ENCODE measurements at regions not wholly inside any gene's neighbourhood (a gene's known extent, or its start where the extent isn't known, plus 50 kb on each side); places are given as distances from the start of the nearest gene placed in this dataset.

DNA sequence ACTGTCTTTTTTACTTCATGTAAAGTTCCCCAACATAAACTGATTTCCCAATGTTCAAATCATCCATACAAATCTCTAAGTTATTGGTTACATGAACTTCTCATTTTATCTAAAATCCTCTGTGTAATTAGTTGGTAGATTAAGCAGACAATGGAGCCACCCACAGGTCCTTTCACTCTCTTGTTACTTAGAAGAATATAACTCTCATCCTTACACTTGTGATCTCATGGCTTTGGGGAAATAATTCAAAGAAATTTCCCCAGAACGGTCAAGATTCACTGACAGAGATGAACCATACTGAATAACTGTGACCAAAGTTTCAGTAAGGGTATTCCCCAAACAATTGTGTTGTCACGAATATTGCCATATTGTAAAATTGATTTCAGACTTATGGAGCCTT, 1102.6 kb upstream of the EPHA6 start:
- TF ChIP-seq, protein P1, sequence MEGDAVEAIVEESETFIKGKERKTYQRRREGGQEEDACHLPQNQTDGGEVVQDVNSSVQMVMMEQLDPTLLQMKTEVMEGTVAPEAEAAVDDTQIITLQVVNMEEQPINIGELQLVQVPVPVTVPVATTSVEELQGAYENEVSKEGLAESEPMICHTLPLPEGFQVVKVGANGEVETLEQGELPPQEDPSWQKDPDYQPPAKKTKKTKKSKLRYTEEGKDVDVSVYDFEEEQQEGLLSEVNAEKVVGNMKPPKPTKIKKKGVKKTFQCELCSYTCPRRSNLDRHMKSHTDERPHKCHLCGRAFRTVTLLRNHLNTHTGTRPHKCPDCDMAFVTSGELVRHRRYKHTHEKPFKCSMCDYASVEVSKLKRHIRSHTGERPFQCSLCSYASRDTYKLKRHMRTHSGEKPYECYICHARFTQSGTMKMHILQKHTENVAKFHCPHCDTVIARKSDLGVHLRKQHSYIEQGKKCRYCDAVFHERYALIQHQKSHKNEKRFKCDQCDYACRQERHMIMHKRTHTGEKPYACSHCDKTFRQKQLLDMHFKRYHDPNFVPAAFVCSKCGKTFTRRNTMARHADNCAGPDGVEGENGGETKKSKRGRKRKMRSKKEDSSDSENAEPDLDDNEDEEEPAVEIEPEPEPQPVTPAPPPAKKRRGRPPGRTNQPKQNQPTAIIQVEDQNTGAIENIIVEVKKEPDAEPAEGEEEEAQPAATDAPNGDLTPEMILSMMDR (IDR thresholded peaks at IDR 0.05), result no peak
- no peak for ATAC-seq
- no peaks in the 10 kb centered on the region for H3K4me1 ChIP-seq
- 47 to 62% (median 62%) methylated on average over 2 of the region's 2 CpGs for WGBS, 3 donors
- H3K9me3 ChIP-seq, result no peaks in the 10 kb centered on the region
- no peaks in the 10 kb centered on the region for H3K27me3 ChIP-seq (ENCODE audit: insufficient read depth in 3 of 3, low read length in 2 of 3)
- H3K4me3 ChIP-seq, result no peak overlapping the region
- H3K36me3 ChIP-seq (ENCODE audit: insufficient read depth in 1 of 2, low read depth in 1 of 2), result no peaks in the 10 kb centered on the region
- H3K27ac ChIP-seq, result no peak overlapping the region
- intact Hi-C loops (cut with DNase I), result no loop called here
- DNase-seq, result no peak

DNA sequence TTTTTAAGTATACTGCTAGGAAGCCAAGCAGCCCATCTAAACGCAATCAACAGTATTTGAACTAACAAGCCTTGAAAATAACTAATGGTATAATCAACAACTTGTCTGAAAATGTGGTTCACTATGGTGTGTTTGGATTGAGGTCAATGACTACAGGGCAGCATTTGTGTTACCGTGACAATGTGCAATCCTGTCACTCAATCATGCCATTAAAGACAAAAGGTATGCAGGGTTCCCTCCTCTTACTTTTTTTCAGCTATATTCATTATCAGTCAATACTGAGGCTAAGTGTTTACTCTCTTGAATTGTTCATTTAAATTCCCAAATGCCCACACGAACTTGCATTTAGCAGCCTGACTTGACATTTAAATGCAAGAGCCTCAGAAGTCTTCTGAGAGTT, 1099.3 kb upstream of the EPHA6 start:
- TF ChIP-seq, protein P1 (IDR thresholded peaks at IDR 0.05), result no peak
- H3K4me3 ChIP-seq, result no peak overlapping the region
- intact Hi-C loops (cut with DNase I), result no loop called here
- no peaks in the 10 kb centered on the region for H3K36me3 ChIP-seq (ENCODE audit: insufficient read depth in 1 of 2, low read depth in 1 of 2)
- ATAC-seq (no peak), DNase-seq (no peak)
- WGBS, 3 donors, result 44 to 55% (median 46%) methylated on average over 3 of the region's 3 CpGs
- no peaks in the 10 kb centered on the region for H3K4me1 ChIP-seq
- no peaks in the 10 kb centered on the region for H3K27me3 ChIP-seq (ENCODE audit: insufficient read depth in 3 of 3, low read length in 2 of 3)
- no peak overlapping the region for H3K27ac ChIP-seq
- H3K9me3 ChIP-seq, result no peaks in the 10 kb centered on the region

DNA sequence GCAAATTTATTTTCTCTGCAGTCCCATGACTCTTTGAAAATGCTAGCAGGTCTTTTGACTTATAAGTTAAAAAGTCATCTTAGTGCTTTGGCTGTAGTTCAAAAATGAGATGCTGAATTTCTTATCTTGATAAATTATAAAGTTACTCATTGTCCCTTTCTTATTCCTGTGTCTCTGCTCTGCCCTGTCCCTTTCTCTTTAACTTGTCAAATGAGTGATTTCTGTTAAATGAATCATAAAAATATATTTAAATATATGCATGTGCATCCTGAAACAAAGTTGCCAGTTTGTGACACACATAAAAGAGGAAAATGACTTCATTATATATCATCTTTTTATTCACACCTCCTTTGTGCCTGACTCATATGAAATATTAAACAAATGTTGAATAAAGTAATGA, 1097.3 kb upstream of the EPHA6 start:
- intact Hi-C loops (cut with DNase I), result no loop called here

DNA sequence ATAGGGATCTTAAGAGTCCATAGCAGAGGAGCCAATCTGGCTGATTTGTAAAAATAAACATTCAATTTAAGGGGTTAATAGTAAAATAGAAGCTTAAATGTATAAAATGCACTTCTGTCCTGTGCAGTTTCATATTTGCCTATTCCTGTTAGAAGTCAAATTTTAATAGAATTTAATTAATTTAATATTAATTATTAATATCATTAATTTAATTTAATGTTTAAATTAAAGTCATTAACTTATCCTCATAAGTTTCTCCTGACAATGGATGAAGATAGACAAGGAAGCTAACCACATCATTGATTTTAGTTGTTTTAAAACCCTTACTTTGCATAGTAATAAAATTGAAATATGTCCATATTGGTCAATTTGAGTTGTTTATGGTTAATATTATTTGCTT, 1096.2 kb upstream of the EPHA6 start:
- Histone ChIP-seq H3K27me3 (ENCODE audit: insufficient read depth in 3 of 3, low read length in 2 of 3) (no peaks in the 10 kb centered on the region), H3K4me1 (no peaks in the 10 kb centered on the region), H3K9me3 (no peaks in the 10 kb centered on the region), H3K27ac (no peak overlapping the region), H3K36me3 (ENCODE audit: insufficient read depth in 1 of 2, low read depth in 1 of 2) (no peaks in the 10 kb centered on the region), H3K4me3 (no peak overlapping the region)
- ATAC-seq (no peak), DNase-seq (no peak)
- intact Hi-C loops (cut with DNase I), result no loop called here
- TF ChIP-seq, protein P1 (IDR thresholded peaks at IDR 0.05), result no peak

More for the DNA sequence above, 1097.3 kb upstream of the EPHA6 start:
- no peaks in the 10 kb centered on the region for H3K27me3 ChIP-seq (ENCODE audit: insufficient read depth in 3 of 3, low read length in 2 of 3)
- DNase-seq (no peak), ATAC-seq (no peak)
- TF ChIP-seq, protein P1 (IDR thresholded peaks at IDR 0.05), result no peak
- no peaks in the 10 kb centered on the region for H3K4me1 ChIP-seq
- no peak overlapping the region for H3K27ac ChIP-seq
- H3K4me3 ChIP-seq, result no peak overlapping the region
- no peaks in the 10 kb centered on the region for H3K36me3 ChIP-seq (ENCODE audit: insufficient read depth in 1 of 2, low read depth in 1 of 2)
- H3K9me3 ChIP-seq, result no peaks in the 10 kb centered on the region

DNA sequence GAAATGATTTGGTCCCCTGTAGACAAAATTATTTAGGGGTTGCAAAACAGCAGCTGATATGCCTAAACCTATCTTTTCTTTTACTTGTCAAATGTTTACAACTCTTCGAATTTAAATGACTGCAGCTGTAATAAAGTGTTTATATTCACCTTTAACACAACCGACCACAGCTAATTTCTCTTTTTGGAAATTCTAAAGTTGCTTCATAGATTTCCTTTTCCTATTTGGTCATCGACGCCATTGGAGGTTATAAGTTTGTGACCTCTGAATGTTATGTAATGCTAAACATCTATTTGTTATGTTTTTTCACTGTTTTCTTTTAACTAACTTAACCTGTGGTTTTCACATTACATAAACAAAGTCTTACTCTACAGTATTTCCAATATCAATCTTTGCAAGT, 1094.9 kb upstream of the EPHA6 start:
- intact Hi-C loops (cut with DNase I), result no loop called here
- Histone ChIP-seq H3K27ac (no peak overlapping the region), H3K27me3 (ENCODE audit: insufficient read depth in 3 of 3, low read length in 2 of 3) (no peaks in the 10 kb centered on the region), H3K4me1 (no peaks in the 10 kb centered on the region), H3K36me3 (ENCODE audit: insufficient read depth in 1 of 2, low read depth in 1 of 2) (no peaks in the 10 kb centered on the region), H3K9me3 (no peaks in the 10 kb centered on the region), H3K4me3 (no peak overlapping the region)
- WGBS, 3 donors, result 79 to 85% (median 80%) methylated on average over 4 of the region's 4 CpGs
- DNase-seq, result no peak
- ATAC-seq, result no peak
- TF ChIP-seq, protein P1 (IDR thresholded peaks at IDR 0.05), result no peak
